ENCODE measurements at regions not wholly inside any gene's neighbourhood (a gene's known extent, or its start where the extent isn't known, plus 50 kb on each side); places are given as distances from the start of the nearest gene placed in this dataset.

- DNase-seq = no peak
Observed at GRCh38 chr10:71127773-71128172, 84.6 kb upstream of the UNC5B start.

GRCh38 chr10:71128311-71128980 is 83.9 kb upstream of the UNC5B start:
- no peak for DNase-seq

GRCh38 chr10:71131096-71131495 is 81.3 kb upstream of the UNC5B start:
- no peak for DNase-seq

- no peak for DNase-seq
Observed at GRCh38 chr10:71131508-71132088, 80.8 kb upstream of the UNC5B start.

- no peak for DNase-seq
Observed at GRCh38 chr10:71132321-71132810, 80.0 kb upstream of the UNC5B start.

- no peak for DNase-seq
Observed at GRCh38 chr10:71133710-71134686, 78.4 kb upstream of the UNC5B start.

GRCh38 chr10:71134732-71135211 is 77.6 kb upstream of the UNC5B start:
- DNase-seq = no peak

- DNase-seq = no peak
Observed at GRCh38 chr10:71135236-71135635, 77.1 kb upstream of the UNC5B start.

GRCh38 chr10:71136036-71136721 is 76.2 kb upstream of the UNC5B start:
- no peak for DNase-seq

GRCh38 chr10:71137701-71138100 is 74.7 kb upstream of the UNC5B start:
- no peak for DNase-seq

- no peak for DNase-seq
Observed at GRCh38 chr10:71138166-71138830, 74.1 kb upstream of the UNC5B start.

GRCh38 chr10:71141528-71141927 is 70.8 kb upstream of the UNC5B start:
- no peak for DNase-seq

GRCh38 chr10:71143170-71143569 is 69.2 kb upstream of the UNC5B start:
- DNase-seq = no peak

- no peak for DNase-seq
Observed at GRCh38 chr10:71143610-71144009, 68.8 kb upstream of the UNC5B start.

GRCh38 chr10:71144824-71145223 is 67.5 kb upstream of the UNC5B start:
- no peak for DNase-seq

GRCh38 chr10:71145352-71145945 is 66.9 kb upstream of the UNC5B start:
- no peak for DNase-seq

- no peak for DNase-seq
Observed at GRCh38 chr10:71150796-71151195, 61.6 kb upstream of the UNC5B start.

GRCh38 chr10:71152043-71152442 is 60.3 kb upstream of the UNC5B start:
- DNase-seq = no peak

- no peak for DNase-seq
Observed at GRCh38 chr10:71156436-71156835, 55.9 kb upstream of the UNC5B start.

GRCh38 chr10:71157435-71157834 is 54.9 kb upstream of the UNC5B start:
- no peak for DNase-seq

GRCh38 chr10:71158251-71158650 is 54.1 kb upstream of the UNC5B start:
- DNase-seq = no peak

GRCh38 chr10:71158902-71159301 is 53.5 kb upstream of the UNC5B start:
- DNase-seq = no peak

All from GOT3 (cell line).